B cell (primary cell): ENCODE measurements at regions not wholly inside any gene's neighbourhood (a gene's known extent, or its start where the extent isn't known, plus 50 kb on each side); places are given as distances from the start of the nearest gene placed in this dataset.

Experiments
- CTCF ChIP-seq: fragments of 200-600 bp; IDR thresholded peaks from one replicate; pipeline ENCODE4 v1.8.0; 2022; ENCODE audit warnings: antibody characterized with exemption, mild to moderate bottlenecking
- EZH2 ChIP-seq: IDR thresholded peaks from 2 replicates; pipeline ENCODE4 v1.6.1; 2012; ENCODE audit warnings: borderline replicate concordance, low read depth, mild to moderate bottlenecking, moderate library complexity, low read length; ENCODE audit not compliant: insufficient read depth, poor library complexity, severe bottlenecking

GRCh38 chr5:124895236-124895635 is 148.8 kb upstream of the ZNF608 start:
- TF ChIP-seq EZH2 (no peak), CTCF (no peak)
